GM23338 (cell line): ENCODE measurements at regions not wholly inside any gene's neighbourhood (a gene's known extent, or its start where the extent isn't known, plus 50 kb on each side); places are given as distances from the start of the nearest gene placed in this dataset.

Experiments used
- ATAC-seq: fragments of 200-7000 bp; cut with Tn5 transposase; 3 replicates; pipeline ENCODE4 v1.9.1; 2020
- DNase-seq: peaks from one replicate; pipeline ENCODE4 v3.0.0-alpha.2; 2015; ENCODE audit warnings: low spot score
- H2AFZ ChIP-seq: fragments of 200-600 bp; sonication (generic); 2 replicates; pipeline ENCODE4 v1.8.0; 2016; ENCODE audit warnings: antibody characterized with exemption, mild to moderate bottlenecking, moderate library complexity
- H3F3A ChIP-seq: fragments of 200-600 bp; sonication (generic); replicated peaks from 2 replicates; pipeline ENCODE4 v1.8.0; 2017; ENCODE audit warnings: antibody characterized with exemption, mixed run types, low read depth
- H3K27ac ChIP-seq: fragments of 200-600 bp; sonication (generic); 2 replicates; pipeline ENCODE4 v1.6.1; 2016; ENCODE audit warnings: low read depth
- H3K27me3 ChIP-seq: fragments of 200-600 bp; sonication (generic); 2 replicates; pipeline ENCODE4 v1.8.0; 2016; ENCODE audit warnings: mild to moderate bottlenecking, mixed run types, moderate library complexity; ENCODE audit not compliant: insufficient read depth
- H3K36me3 ChIP-seq: fragments of 200-600 bp; sonication (generic); 2 replicates; pipeline ENCODE4 v1.8.0; 2016; ENCODE audit warnings: mild to moderate bottlenecking; ENCODE audit not compliant: insufficient read depth
- H3K4me1 ChIP-seq: fragments of 200-600 bp; sonication (generic); 2 replicates; pipeline ENCODE4 v1.8.0; 2016; ENCODE audit warnings: mild to moderate bottlenecking, moderate library complexity; ENCODE audit not compliant: insufficient read depth
- H3K4me2 ChIP-seq: fragments of 200-600 bp; sonication (generic); 2 replicates; pipeline ENCODE4 v1.7.1; 2017; ENCODE audit warnings: mixed run types
- H3K4me3 ChIP-seq: fragments of 200-600 bp; sonication (generic); 2 replicates; pipeline ENCODE4 v1.6.1; 2016; ENCODE audit warnings: mixed run types
- H3K79me2 ChIP-seq: fragments of 200-600 bp; sonication (generic); replicated peaks from 2 replicates; pipeline ENCODE4 v1.8.0; 2017; ENCODE audit warnings: mild to moderate bottlenecking; ENCODE audit not compliant: insufficient read depth
- H3K9me2 ChIP-seq: fragments of 200-600 bp; sonication (generic); 2 replicates; pipeline ENCODE4 v1.8.0; 2017; ENCODE audit not compliant: insufficient read depth
- H4K20me1 ChIP-seq: fragments of 200-600 bp; sonication (generic); replicated peaks from 2 replicates; pipeline ENCODE4 v1.8.0; 2017; ENCODE audit warnings: mild to moderate bottlenecking; ENCODE audit not compliant: insufficient read depth
- H3K27ac Mint-ChIP-seq: 2 replicates; pipeline ENCODE4 v1.8.0; 2020; ENCODE audit warnings: inconsistent platforms, mild to moderate bottlenecking, moderate library complexity, mixed read lengths
- H3K27me3 Mint-ChIP-seq: 3 replicates; pipeline ENCODE4 v1.8.0; 2022; ENCODE audit warnings: low read depth, mild to moderate bottlenecking, moderate library complexity, mixed read lengths, inconsistent platforms; ENCODE audit not compliant: insufficient read depth, poor library complexity
- H3K36me3 Mint-ChIP-seq: 3 replicates; pipeline ENCODE4 v1.8.0; 2021; ENCODE audit warnings: low read depth, mild to moderate bottlenecking, inconsistent platforms, moderate library complexity, mixed read lengths
- H3K4me1 Mint-ChIP-seq: 3 replicates; pipeline ENCODE4 v1.8.0; 2020; ENCODE audit warnings: mild to moderate bottlenecking, inconsistent platforms, mixed read lengths
- H3K4me3 Mint-ChIP-seq: 3 replicates; pipeline ENCODE4 v1.8.0; 2021; ENCODE audit warnings: moderate library complexity, mild to moderate bottlenecking, inconsistent platforms, mixed read lengths
- H3K9me3 Mint-ChIP-seq: 3 replicates; pipeline ENCODE4 v1.8.0; 2020; ENCODE audit warnings: moderate library complexity, mild to moderate bottlenecking, inconsistent platforms, mixed read lengths
- CREB1 ChIP-seq: fragments of 250-450 bp; sonication (Bioruptor Pico); IDR thresholded peaks from 2 replicates; pipeline ENCODE4 v1.5.0; 2020; ENCODE audit warnings: low read depth, mild to moderate bottlenecking, moderate library complexity
- EZH2 ChIP-seq: fragments of 200-600 bp; sonication (generic); IDR thresholded peaks from one replicate; pipeline ENCODE4 v1.8.0; 2017; ENCODE audit warnings: antibody characterized with exemption, mild to moderate bottlenecking, low read depth; ENCODE audit not compliant: unreplicated experiment
- EZH2phosphoT487 ChIP-seq: fragments of 200-600 bp; sonication (generic); IDR thresholded peaks from one replicate; pipeline ENCODE4 v1.8.1; 2018; ENCODE audit warnings: antibody characterized with exemption; ENCODE audit not compliant: unreplicated experiment
- JUNB ChIP-seq: IDR thresholded peaks from one replicate; pipeline ENCODE4 v1.6.1; 2016; ENCODE audit warnings: antibody characterized with exemption; ENCODE audit not compliant: unreplicated experiment
- NANOG ChIP-seq: IDR thresholded peaks from 2 replicates; pipeline ENCODE4 v1.6.1; 2016; ENCODE audit warnings: antibody characterized with exemption, borderline replicate concordance
- POLR2AphosphoS5 ChIP-seq: IDR thresholded peaks from 2 replicates; pipeline ENCODE4 v1.6.1; 2016; ENCODE audit warnings: antibody characterized with exemption, low read depth
- STAT1 ChIP-seq: IDR thresholded peaks from one replicate; pipeline ENCODE4 v1.6.1; 2016; ENCODE audit warnings: antibody characterized with exemption; ENCODE audit not compliant: unreplicated experiment
- ZNF114 ChIP-seq: fragments of 250-450 bp; sonication (Bioruptor Pico); IDR thresholded peaks from 2 replicates; pipeline ENCODE4 v1.5.0; 2020; ENCODE audit warnings: mild to moderate bottlenecking, moderate library complexity
- ZNF331 ChIP-seq: fragments of 250-450 bp; sonication (Bioruptor Pico); IDR thresholded peaks from 2 replicates; pipeline ENCODE4 v1.5.0; 2020; ENCODE audit warnings: low read depth, mild to moderate bottlenecking, moderate library complexity
- TF ChIP-seq, protein P1 (sequence below), 2 experiments: fragments of 200-600 bp in 1 of 2; sonication (generic) in 1 of 2; conservative IDR thresholded peaks; 2 replicates each; pipeline versions ENCODE4 v1.5.1 to v1.6.1; 2016 to 2017; ENCODE audit warnings: antibody characterized with exemption in 2 of 2, low read depth in 2 of 2, mild to moderate bottlenecking in 2 of 2, moderate library complexity in 1 of 2
- TF ChIP-seq, protein P2 (sequence below): IDR thresholded peaks from 2 replicates; pipeline ENCODE4 v1.6.1; 2016; ENCODE audit warnings: antibody characterized with exemption
- TF ChIP-seq, protein P3 (sequence below): fragments of 250-450 bp; sonication (Bioruptor Pico); IDR thresholded peaks from 2 replicates; pipeline ENCODE4 v1.5.0; 2020; ENCODE audit warnings: mild to moderate bottlenecking, moderate library complexity
- TF ChIP-seq, protein P4 (sequence below): IDR thresholded peaks from one replicate; pipeline ENCODE4 v1.6.1; 2018; ENCODE audit warnings: antibody characterized with exemption; ENCODE audit not compliant: unreplicated experiment

DNA sequence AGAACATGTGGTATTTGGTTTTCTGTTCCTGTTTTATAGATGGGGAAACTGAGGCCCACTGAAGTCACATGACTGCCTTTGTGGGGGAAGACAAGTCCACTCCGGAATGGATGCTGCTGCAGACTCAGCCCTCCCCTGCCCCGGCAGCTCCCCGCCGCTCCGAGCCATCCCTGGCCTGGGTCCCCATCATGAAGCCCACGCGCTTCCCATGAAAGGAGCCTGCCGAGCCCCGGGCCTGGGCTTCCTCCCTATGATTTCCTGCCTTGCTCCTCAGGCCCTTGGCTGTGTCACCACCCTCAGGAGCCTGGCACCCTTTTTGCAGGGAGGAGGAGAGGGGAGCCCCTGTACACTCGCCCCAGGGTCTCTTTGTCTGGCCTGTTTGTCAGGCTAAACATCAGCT, 125.3 kb upstream of the FOXF1 start:
- H3K4me1 Mint-ChIP-seq, result peaks cover 19% of the 10 kb centered on the region
- no peaks in the 10 kb centered on the region for H3K36me3 ChIP-seq
- H3K4me1 ChIP-seq, result no peaks in the 10 kb centered on the region
- DNase-seq (no peak), ATAC-seq (no peak)
- no peaks in the 10 kb centered on the region for H3K79me2 ChIP-seq
- H3K9me3 Mint-ChIP-seq, result no peaks in the 10 kb centered on the region; the same call in 2 of the 3 replicates
- no peak overlapping the region for H3K27ac ChIP-seq
- no peak overlapping the region for H3K4me2 ChIP-seq
- H3K27me3 Mint-ChIP-seq, result peaks cover 4% of the 10 kb centered on the region
- no peaks in the 10 kb centered on the region for H3K9me2 ChIP-seq
- H3K36me3 Mint-ChIP-seq, result no peaks in the 10 kb centered on the region
- H3F3A ChIP-seq, result no peaks in the 10 kb centered on the region
- no peak overlapping the region for H3K27ac Mint-ChIP-seq
- no peak overlapping the region for H2AFZ ChIP-seq
- no peak overlapping the region for H3K4me3 ChIP-seq
- H4K20me1 ChIP-seq, result no peaks in the 10 kb centered on the region
- TF ChIP-seq, protein P1, sequence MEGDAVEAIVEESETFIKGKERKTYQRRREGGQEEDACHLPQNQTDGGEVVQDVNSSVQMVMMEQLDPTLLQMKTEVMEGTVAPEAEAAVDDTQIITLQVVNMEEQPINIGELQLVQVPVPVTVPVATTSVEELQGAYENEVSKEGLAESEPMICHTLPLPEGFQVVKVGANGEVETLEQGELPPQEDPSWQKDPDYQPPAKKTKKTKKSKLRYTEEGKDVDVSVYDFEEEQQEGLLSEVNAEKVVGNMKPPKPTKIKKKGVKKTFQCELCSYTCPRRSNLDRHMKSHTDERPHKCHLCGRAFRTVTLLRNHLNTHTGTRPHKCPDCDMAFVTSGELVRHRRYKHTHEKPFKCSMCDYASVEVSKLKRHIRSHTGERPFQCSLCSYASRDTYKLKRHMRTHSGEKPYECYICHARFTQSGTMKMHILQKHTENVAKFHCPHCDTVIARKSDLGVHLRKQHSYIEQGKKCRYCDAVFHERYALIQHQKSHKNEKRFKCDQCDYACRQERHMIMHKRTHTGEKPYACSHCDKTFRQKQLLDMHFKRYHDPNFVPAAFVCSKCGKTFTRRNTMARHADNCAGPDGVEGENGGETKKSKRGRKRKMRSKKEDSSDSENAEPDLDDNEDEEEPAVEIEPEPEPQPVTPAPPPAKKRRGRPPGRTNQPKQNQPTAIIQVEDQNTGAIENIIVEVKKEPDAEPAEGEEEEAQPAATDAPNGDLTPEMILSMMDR (conservative IDR thresholded peaks at IDR 0.05; ENCODE audit: low read depth in 2 of 2), result no peak
- TF ChIP-seq, protein P2, sequence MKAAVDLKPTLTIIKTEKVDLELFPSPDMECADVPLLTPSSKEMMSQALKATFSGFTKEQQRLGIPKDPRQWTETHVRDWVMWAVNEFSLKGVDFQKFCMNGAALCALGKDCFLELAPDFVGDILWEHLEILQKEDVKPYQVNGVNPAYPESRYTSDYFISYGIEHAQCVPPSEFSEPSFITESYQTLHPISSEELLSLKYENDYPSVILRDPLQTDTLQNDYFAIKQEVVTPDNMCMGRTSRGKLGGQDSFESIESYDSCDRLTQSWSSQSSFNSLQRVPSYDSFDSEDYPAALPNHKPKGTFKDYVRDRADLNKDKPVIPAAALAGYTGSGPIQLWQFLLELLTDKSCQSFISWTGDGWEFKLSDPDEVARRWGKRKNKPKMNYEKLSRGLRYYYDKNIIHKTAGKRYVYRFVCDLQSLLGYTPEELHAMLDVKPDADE, result no peak
- no peak for TF ChIP-seq EZH2
- no peak for TF ChIP-seq EZH2phosphoT487
- TF ChIP-seq, protein P3, sequence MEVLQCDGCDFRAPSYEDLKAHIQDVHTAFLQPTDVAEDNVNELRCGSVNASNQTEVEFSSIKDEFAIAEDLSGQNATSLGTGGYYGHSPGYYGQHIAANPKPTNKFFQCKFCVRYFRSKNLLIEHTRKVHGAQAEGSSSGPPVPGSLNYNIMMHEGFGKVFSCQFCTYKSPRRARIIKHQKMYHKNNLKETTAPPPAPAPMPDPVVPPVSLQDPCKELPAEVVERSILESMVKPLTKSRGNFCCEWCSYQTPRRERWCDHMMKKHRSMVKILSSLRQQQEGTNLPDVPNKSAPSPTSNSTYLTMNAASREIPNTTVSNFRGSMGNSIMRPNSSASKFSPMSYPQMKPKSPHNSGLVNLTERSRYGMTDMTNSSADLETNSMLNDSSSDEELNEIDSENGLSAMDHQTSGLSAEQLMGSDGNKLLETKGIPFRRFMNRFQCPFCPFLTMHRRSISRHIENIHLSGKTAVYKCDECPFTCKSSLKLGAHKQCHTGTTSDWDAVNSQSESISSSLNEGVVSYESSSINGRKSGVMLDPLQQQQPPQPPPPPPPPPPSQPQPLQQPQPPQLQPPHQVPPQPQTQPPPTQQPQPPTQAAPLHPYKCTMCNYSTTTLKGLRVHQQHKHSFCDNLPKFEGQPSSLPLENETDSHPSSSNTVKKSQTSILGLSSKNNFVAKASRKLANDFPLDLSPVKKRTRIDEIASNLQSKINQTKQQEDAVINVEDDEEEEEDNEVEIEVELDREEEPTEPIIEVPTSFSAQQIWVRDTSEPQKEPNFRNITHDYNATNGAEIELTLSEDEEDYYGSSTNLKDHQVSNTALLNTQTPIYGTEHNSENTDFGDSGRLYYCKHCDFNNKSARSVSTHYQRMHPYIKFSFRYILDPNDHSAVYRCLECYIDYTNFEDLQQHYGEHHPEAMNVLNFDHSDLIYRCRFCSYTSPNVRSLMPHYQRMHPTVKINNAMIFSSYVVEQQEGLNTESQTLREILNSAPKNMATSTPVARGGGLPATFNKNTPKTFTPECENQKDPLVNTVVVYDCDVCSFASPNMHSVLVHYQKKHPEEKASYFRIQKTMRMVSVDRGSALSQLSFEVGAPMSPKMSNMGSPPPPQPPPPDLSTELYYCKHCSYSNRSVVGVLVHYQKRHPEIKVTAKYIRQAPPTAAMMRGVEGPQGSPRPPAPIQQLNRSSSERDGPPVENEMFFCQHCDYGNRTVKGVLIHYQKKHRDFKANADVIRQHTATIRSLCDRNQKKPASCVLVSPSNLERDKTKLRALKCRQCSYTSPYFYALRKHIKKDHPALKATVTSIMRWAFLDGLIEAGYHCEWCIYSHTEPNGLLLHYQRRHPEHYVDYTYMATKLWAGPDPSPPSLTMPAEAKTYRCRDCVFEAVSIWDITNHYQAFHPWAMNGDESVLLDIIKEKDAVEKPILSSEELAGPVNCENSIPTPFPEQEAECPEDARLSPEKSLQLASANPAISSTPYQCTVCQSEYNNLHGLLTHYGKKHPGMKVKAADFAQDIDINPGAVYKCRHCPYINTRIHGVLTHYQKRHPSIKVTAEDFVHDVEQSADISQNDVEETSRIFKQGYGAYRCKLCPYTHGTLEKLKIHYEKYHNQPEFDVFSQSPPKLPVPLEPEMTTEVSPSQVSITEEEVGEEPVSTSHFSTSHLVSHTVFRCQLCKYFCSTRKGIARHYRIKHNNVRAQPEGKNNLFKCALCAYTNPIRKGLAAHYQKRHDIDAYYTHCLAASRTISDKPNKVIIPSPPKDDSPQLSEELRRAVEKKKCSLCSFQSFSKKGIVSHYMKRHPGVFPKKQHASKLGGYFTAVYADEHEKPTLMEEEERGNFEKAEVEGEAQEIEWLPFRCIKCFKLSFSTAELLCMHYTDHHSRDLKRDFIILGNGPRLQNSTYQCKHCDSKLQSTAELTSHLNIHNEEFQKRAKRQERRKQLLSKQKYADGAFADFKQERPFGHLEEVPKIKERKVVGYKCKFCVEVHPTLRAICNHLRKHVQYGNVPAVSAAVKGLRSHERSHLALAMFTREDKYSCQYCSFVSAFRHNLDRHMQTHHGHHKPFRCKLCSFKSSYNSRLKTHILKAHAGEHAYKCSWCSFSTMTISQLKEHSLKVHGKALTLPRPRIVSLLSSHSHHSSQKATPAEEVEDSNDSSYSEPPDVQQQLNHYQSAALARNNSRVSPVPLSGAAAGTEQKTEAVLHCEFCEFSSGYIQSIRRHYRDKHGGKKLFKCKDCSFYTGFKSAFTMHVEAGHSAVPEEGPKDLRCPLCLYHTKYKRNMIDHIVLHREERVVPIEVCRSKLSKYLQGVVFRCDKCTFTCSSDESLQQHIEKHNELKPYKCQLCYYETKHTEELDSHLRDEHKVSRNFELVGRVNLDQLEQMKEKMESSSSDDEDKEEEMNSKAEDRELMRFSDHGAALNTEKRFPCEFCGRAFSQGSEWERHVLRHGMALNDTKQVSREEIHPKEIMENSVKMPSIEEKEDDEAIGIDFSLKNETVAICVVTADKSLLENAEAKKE, result no peak
- TF ChIP-seq ZNF331 (CRISPR knock-in tag), result no peak
- no peak for TF ChIP-seq POLR2AphosphoS5
- TF ChIP-seq JUNB, result no peak
- TF ChIP-seq STAT1, result no peak
- no peak for TF ChIP-seq CREB1 (CRISPR knock-in tag)
- no peak for TF ChIP-seq ZNF114 (CRISPR knock-in tag)
- no peak for TF ChIP-seq NANOG
- TF ChIP-seq, protein P4, sequence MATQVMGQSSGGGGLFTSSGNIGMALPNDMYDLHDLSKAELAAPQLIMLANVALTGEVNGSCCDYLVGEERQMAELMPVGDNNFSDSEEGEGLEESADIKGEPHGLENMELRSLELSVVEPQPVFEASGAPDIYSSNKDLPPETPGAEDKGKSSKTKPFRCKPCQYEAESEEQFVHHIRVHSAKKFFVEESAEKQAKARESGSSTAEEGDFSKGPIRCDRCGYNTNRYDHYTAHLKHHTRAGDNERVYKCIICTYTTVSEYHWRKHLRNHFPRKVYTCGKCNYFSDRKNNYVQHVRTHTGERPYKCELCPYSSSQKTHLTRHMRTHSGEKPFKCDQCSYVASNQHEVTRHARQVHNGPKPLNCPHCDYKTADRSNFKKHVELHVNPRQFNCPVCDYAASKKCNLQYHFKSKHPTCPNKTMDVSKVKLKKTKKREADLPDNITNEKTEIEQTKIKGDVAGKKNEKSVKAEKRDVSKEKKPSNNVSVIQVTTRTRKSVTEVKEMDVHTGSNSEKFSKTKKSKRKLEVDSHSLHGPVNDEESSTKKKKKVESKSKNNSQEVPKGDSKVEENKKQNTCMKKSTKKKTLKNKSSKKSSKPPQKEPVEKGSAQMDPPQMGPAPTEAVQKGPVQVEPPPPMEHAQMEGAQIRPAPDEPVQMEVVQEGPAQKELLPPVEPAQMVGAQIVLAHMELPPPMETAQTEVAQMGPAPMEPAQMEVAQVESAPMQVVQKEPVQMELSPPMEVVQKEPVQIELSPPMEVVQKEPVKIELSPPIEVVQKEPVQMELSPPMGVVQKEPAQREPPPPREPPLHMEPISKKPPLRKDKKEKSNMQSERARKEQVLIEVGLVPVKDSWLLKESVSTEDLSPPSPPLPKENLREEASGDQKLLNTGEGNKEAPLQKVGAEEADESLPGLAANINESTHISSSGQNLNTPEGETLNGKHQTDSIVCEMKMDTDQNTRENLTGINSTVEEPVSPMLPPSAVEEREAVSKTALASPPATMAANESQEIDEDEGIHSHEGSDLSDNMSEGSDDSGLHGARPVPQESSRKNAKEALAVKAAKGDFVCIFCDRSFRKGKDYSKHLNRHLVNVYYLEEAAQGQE, result no peak
- no peak overlapping the region for H3K4me3 Mint-ChIP-seq
- H3K27me3 ChIP-seq, result no peaks in the 10 kb centered on the region
